Neural progenitor cell (in vitro differentiated cells): ENCODE measurements at regions not wholly inside any gene's neighbourhood (a gene's known extent, or its start where the extent isn't known, plus 50 kb on each side); places are given as distances from the start of the nearest gene placed in this dataset.
A peak's percentile ranks its signal among the peaks of the same experiment; 100 is the strongest.

ENCODE experiments used
- DNase-seq: peaks from one replicate; pipeline ENCODE4 v3.0.0-alpha.2; 2016; ENCODE audit warnings: low spot score
- H2AFZ ChIP-seq: fragments of 200-600 bp; sonication (generic); replicated peaks from 2 replicates; pipeline ENCODE4 v1.6.1; 2016; ENCODE audit warnings: antibody characterized with exemption
- H3F3A ChIP-seq: fragments of 200-600 bp; sonication (generic); 2 replicates; pipeline ENCODE4 v1.6.1; 2016; ENCODE audit warnings: antibody characterized with exemption, low read depth
- H3K27ac ChIP-seq: fragments of 200-600 bp; sonication (generic); 2 replicates; pipeline ENCODE4 v1.5.1; 2016; ENCODE audit warnings: mild to moderate bottlenecking
- H3K27me3 ChIP-seq: fragments of 200-600 bp; sonication (generic); 2 replicates; pipeline ENCODE4 v1.6.1; 2016; ENCODE audit warnings: mild to moderate bottlenecking, moderate library complexity
- H3K36me3 ChIP-seq: fragments of 200-600 bp; sonication (generic); 2 replicates; pipeline ENCODE4 v1.5.1; 2016
- H3K4me1 ChIP-seq: fragments of 200-600 bp; sonication (generic); 2 replicates; pipeline ENCODE4 v1.6.1; 2016; ENCODE audit warnings: mixed run types
- H3K4me2 ChIP-seq: fragments of 200-600 bp; sonication (generic); 2 replicates; pipeline ENCODE4 v1.6.1; 2016
- H3K4me3 ChIP-seq: fragments of 200-600 bp; sonication (generic); 2 replicates; pipeline ENCODE4 v1.5.1; 2016
- H3K79me2 ChIP-seq: fragments of 200-600 bp; sonication (generic); 2 replicates; pipeline ENCODE4 v1.6.1; 2016; ENCODE audit warnings: low read depth
- H3K9ac ChIP-seq: fragments of 200-600 bp; sonication (generic); 2 replicates; pipeline ENCODE4 v1.6.1; 2016
- H3K9me3 ChIP-seq: fragments of 200-600 bp; sonication (generic); 2 replicates; pipeline ENCODE4 v1.5.1; 2016; ENCODE audit warnings: low read depth
- H4K20me1 ChIP-seq: fragments of 200-600 bp; sonication (generic); 2 replicates; pipeline ENCODE4 v1.6.1; 2016; ENCODE audit warnings: low read depth
- H3K27ac Mint-ChIP-seq: 3 replicates; pipeline ENCODE4 v1.8.0; 2021; ENCODE audit warnings: mixed read lengths
- H3K27me3 Mint-ChIP-seq: 2 replicates; pipeline ENCODE4 v1.8.0; 2022; ENCODE audit warnings: low read depth, mild to moderate bottlenecking, inconsistent platforms, moderate library complexity, mixed read lengths; ENCODE audit not compliant: insufficient read depth
- H3K36me3 Mint-ChIP-seq: 3 replicates; pipeline ENCODE4 v1.8.0; 2021; ENCODE audit warnings: mixed read lengths
- H3K4me1 Mint-ChIP-seq: 3 replicates; pipeline ENCODE4 v1.8.0; 2021; ENCODE audit warnings: mixed read lengths
- H3K4me3 Mint-ChIP-seq: 3 replicates; pipeline ENCODE4 v1.8.0; 2021; ENCODE audit warnings: mild to moderate bottlenecking, moderate library complexity, mixed read lengths
- H3K9me3 Mint-ChIP-seq: 3 replicates; pipeline ENCODE4 v1.8.0; 2020; ENCODE audit warnings: mixed read lengths
- CTCF ChIP-seq: fragments of 200-600 bp; sonication (generic); IDR thresholded peaks from 2 replicates; pipeline ENCODE4 v1.5.1; 2017; ENCODE audit warnings: antibody characterized with exemption, mild to moderate bottlenecking
- EZH2 ChIP-seq: fragments of 200-600 bp; sonication (generic); IDR thresholded peaks from 2 replicates; pipeline ENCODE4 v1.6.1; 2017; ENCODE audit warnings: antibody characterized with exemption, mild to moderate bottlenecking, moderate library complexity
- EZH2phosphoT487 ChIP-seq: fragments of 200-600 bp; sonication (generic); IDR thresholded peaks from 2 replicates; pipeline ENCODE4 v1.6.1; 2017; ENCODE audit warnings: antibody characterized with exemption

DNA sequence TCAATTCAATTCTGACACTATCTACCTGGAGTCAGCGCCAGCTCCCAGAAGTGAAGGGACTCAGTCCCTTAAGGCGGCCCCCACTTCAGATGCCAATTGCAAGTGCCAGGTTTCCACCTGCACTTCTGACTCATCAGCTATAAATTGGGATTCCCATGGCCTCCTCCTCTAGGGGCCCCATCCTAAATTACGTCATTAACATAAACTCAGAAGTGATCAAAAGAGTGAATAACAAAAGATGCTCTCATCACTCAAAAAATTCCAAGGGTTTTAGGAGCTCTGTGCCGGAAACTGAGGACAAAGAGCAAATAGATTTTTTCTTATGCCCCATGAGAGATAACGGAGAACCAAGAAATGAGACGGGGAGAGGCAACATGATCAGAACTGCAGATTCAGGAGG lies 148.6 kb upstream of the IRX6 start:
- no peak overlapping the region for H3K27ac Mint-ChIP-seq
- H3K27ac ChIP-seq: no peak overlapping the region
- H4K20me1 ChIP-seq: no peaks in the 10 kb centered on the region

GRCh38 chr16:55176901-55177300 lies 147.1 kb upstream of the IRX6 start:
- Mint-ChIP-seq H3K27ac (peak overlapping the region; percentile 72), H3K4me3 (no peak overlapping the region)

More for the DNA sequence above, 148.6 kb upstream of the IRX6 start:
- Mint-ChIP-seq H3K9me3 (peaks cover 3% of the 10 kb centered on the region), H3K4me1 (peaks cover 19% of the 10 kb centered on the region), H3K36me3 (no peaks in the 10 kb centered on the region), H3K27me3 (peaks cover 9% of the 10 kb centered on the region), H3K4me3 (no peak overlapping the region)
- no peak for TF ChIP-seq CTCF
- no peak for TF ChIP-seq EZH2phosphoT487
- no peak for TF ChIP-seq EZH2
- Histone ChIP-seq H3F3A (peaks cover 4% of the 10 kb centered on the region), H3K4me3 (no peak overlapping the region), H2AFZ (no peak overlapping the region), H3K4me2 (no peak overlapping the region), H3K9ac (no peak overlapping the region), H3K9me3 (no peaks in the 10 kb centered on the region), H3K4me1 (peaks cover 13% of the 10 kb centered on the region), H3K36me3 (no peaks in the 10 kb centered on the region), H3K79me2 (no peaks in the 10 kb centered on the region), H3K27me3 (no peaks in the 10 kb centered on the region)
- no peak for DNase-seq

DNA sequence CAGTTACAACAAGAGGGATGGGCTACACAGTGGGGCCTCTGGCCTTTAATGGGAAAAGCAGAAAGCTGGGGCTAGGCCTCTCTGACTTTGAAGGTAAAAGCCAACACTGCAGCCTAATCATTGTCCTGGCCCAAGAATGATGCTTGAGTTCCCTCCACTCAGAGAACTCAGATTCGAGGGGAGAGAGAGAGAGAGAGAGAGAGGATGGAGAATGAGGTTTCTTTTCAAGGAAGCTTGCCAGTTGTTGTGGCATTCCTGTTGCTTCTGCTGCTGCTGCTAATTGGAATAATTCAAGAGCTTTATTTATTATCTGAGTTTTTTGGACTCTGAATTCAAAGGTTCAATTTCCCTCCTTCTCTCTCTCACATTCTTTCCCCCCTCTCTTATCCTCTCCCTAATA lies 144.6 kb upstream of the IRX6 start:
- DNase-seq: no peak
- Mint-ChIP-seq H3K27me3 (peaks cover 9% of the 10 kb centered on the region), H3K27ac (peak overlapping the region; percentile 55), H3K4me1 (peaks cover 33% of the 10 kb centered on the region), H3K4me3 (no peak overlapping the region), H3K36me3 (no peaks in the 10 kb centered on the region), H3K9me3 (peaks cover 2% of the 10 kb centered on the region)
- H3K4me3 ChIP-seq: no peak overlapping the region
- no peak overlapping the region for H3K27ac ChIP-seq
- H3K36me3 ChIP-seq: no peaks in the 10 kb centered on the region
- H3K4me2 ChIP-seq: no peak overlapping the region
- no peak overlapping the region for H2AFZ ChIP-seq
- H3K9ac ChIP-seq: no peak overlapping the region
- H4K20me1 ChIP-seq: no peaks in the 10 kb centered on the region
- peaks cover 4% of the 10 kb centered on the region for H3F3A ChIP-seq
- H3K27me3 ChIP-seq: no peaks in the 10 kb centered on the region
- H3K4me1 ChIP-seq: peaks cover 31% of the 10 kb centered on the region
- H3K9me3 ChIP-seq: no peaks in the 10 kb centered on the region
- no peaks in the 10 kb centered on the region for H3K79me2 ChIP-seq
- TF ChIP-seq EZH2phosphoT487 (no peak), EZH2 (no peak), CTCF (no peak)

More at GRCh38 chr16:55176901-55177300, 147.1 kb upstream of the IRX6 start:
- no peak overlapping the region for H3K9ac ChIP-seq
- H3K9me3 ChIP-seq: no peaks in the 10 kb centered on the region
- no peak for TF ChIP-seq CTCF
- no peak for TF ChIP-seq EZH2phosphoT487
- TF ChIP-seq EZH2: no peak
- no peaks in the 10 kb centered on the region for H3K79me2 ChIP-seq
- Mint-ChIP-seq H3K4me1 (peaks cover 21% of the 10 kb centered on the region), H3K9me3 (peaks cover 3% of the 10 kb centered on the region), H3K27me3 (peaks cover 9% of the 10 kb centered on the region), H3K36me3 (no peaks in the 10 kb centered on the region)
- no peak overlapping the region for H3K4me2 ChIP-seq
- H3K4me3 ChIP-seq: no peak overlapping the region
- H2AFZ ChIP-seq: no peak overlapping the region
- no peaks in the 10 kb centered on the region for H3K36me3 ChIP-seq
- peaks cover 13% of the 10 kb centered on the region for H3K4me1 ChIP-seq
- DNase-seq: no peak
- no peaks in the 10 kb centered on the region for H3K27me3 ChIP-seq
- H4K20me1 ChIP-seq: no peaks in the 10 kb centered on the region
- H3K27ac ChIP-seq: no peak overlapping the region
- H3F3A ChIP-seq: peaks cover 4% of the 10 kb centered on the region
